SK-N-SH (cell line): ENCODE measurements at regions not wholly inside any gene's neighbourhood (a gene's known extent, or its start where the extent isn't known, plus 50 kb on each side); places are given as distances from the start of the nearest gene placed in this dataset.

Source experiments
- CTCF ChIA-PET: fragments of 300-600, 350-600 bp; formaldehyde crosslinking; extraction: SDS; loops from one replicate; lab custom pipeline; 2021; lab: Yijun Ruan, JAX
- POLR2A ChIA-PET: fragments of 350-600 bp; sonication (Branson Sonifier 250); formaldehyde crosslinking; extraction: SDS; loops from one replicate; lab custom pipeline; 2020; ENCODE audit warnings: antibody characterized with exemption, inconsistent platforms; lab: Yijun Ruan, JAX
- DNase-seq: peaks from one replicate; pipeline ENCODE4 v3.0.0; 2012
- H2AFZ ChIP-seq: fragments of 200-600 bp; sonication (generic); 2 replicates; pipeline ENCODE4 v1.8.1; 2016; ENCODE audit warnings: antibody characterized with exemption, mild to moderate bottlenecking, low read depth
- H3F3A ChIP-seq: fragments of 200-600 bp; sonication (generic); replicated peaks from 2 replicates; pipeline ENCODE3; 2016; ENCODE audit warnings: antibody characterized with exemption, mild to moderate bottlenecking; ENCODE audit not compliant: insufficient read depth
- H3K27ac ChIP-seq, 2 experiments: fragments of 200-500 bp in 1 of 2; fragments of 200-600 bp in 1 of 2; sonication (Bioruptor generic) in 1 of 2; sonication (generic), shearing (Covaris generic) in 1 of 2; 2 replicates each; pipeline versions ENCODE4 v1.5.1 to v1.6.1; 2014 to 2016; ENCODE audit warnings: low read depth in 2 of 2, inconsistent platforms in 1 of 2, low read length in 1 of 2, mild to moderate bottlenecking in 1 of 2, mixed read lengths in 1 of 2
- H3K27me3 ChIP-seq: fragments of 200-600 bp; sonication (generic), shearing (Covaris generic); 2 replicates; pipeline ENCODE4 v1.6.1; 2016; ENCODE audit warnings: mixed run types; ENCODE audit not compliant: insufficient read depth
- H3K36me3 ChIP-seq, 2 experiments: fragments of 200-500 bp in 1 of 2; fragments of 200-600 bp in 1 of 2; sonication (Bioruptor generic) in 1 of 2; sonication (generic) in 1 of 2; replicated peaks in 1 of 2; 2 replicates each; pipeline versions ENCODE3 to v1.5.1; 2014 to 2016; ENCODE audit warnings: low read length in 1 of 2, mild to moderate bottlenecking in 1 of 2; ENCODE audit not compliant: insufficient read depth in 2 of 2, control insufficient read depth in 1 of 2
- H3K4me1 ChIP-seq, 2 experiments: fragments of 200-500 bp in 1 of 2; fragments of 200-600 bp in 1 of 2; sonication (Bioruptor generic) in 1 of 2; sonication (generic), shearing (Covaris generic) in 1 of 2; 2 replicates each; pipeline versions ENCODE4 v1.5.1 to v1.6.1; 2014 to 2016; ENCODE audit warnings: low read depth in 1 of 2, low read length in 1 of 2, mixed run types in 1 of 2; ENCODE audit not compliant: insufficient read depth in 2 of 2, control insufficient read depth in 1 of 2
- H3K4me2 ChIP-seq: fragments of 200-600 bp; sonication (generic), shearing (Covaris generic); 2 replicates; pipeline ENCODE4 v1.6.1; 2017; ENCODE audit warnings: mixed run types
- H3K4me3 ChIP-seq, 2 experiments: fragments of 200-500 bp in 1 of 2; fragments of 200-600 bp in 1 of 2; sonication (Bioruptor generic) in 1 of 2; sonication (generic), shearing (Covaris generic) in 1 of 2; 2 replicates each; pipeline versions ENCODE4 v1.5.1 to v1.8.1; 2014 to 2016; ENCODE audit warnings: low read depth in 2 of 2, inconsistent platforms in 1 of 2, low read length in 1 of 2, mild to moderate bottlenecking in 1 of 2, mixed read lengths in 1 of 2, moderate library complexity in 1 of 2
- H3K79me2 ChIP-seq: fragments of 200-600 bp; sonication (generic); 2 replicates; pipeline ENCODE4 v1.8.1; 2017; ENCODE audit warnings: mild to moderate bottlenecking; ENCODE audit not compliant: insufficient read depth
- H3K9ac ChIP-seq: fragments of 200-600 bp; sonication (generic); 2 replicates; pipeline ENCODE4 v1.6.1; 2017; ENCODE audit warnings: mixed run types
- H3K9me2 ChIP-seq: fragments of 200-600 bp; sonication (generic); 2 replicates; pipeline ENCODE4 v1.6.1; 2017; ENCODE audit warnings: mixed run types
- H3K9me3 ChIP-seq: fragments of 200-600 bp; sonication (generic); 2 replicates; pipeline ENCODE4 v1.6.1; 2017; ENCODE audit warnings: mixed run types, mild to moderate bottlenecking, moderate library complexity
- H4K20me1 ChIP-seq: fragments of 200-600 bp; sonication (generic); 2 replicates; pipeline ENCODE4 v1.6.1; 2017; ENCODE audit warnings: mild to moderate bottlenecking, mixed run types; ENCODE audit not compliant: insufficient read depth
- EZH2phosphoT487 ChIP-seq: fragments of 200-600 bp; sonication (generic); IDR thresholded peaks from 2 replicates; pipeline ENCODE4 v1.6.1; 2017; ENCODE audit warnings: low read depth, mixed run types, mild to moderate bottlenecking, antibody characterized with exemption, moderate library complexity, borderline replicate concordance
- GATA2 ChIP-seq: sonication (generic); formaldehyde crosslinking; IDR thresholded peaks from 2 replicates; pipeline ENCODE4 v1.5.0; 2020; ENCODE audit warnings: mild to moderate bottlenecking, missing genetic modification reagents
- MEF2A ChIP-seq: IDR thresholded peaks from 2 replicates; pipeline ENCODE4 v1.4.0; 2012; ENCODE audit warnings: low read depth, borderline replicate concordance
- NFIC ChIP-seq: IDR thresholded peaks from 2 replicates; pipeline ENCODE4 v1.4.0; 2012; ENCODE audit warnings: borderline replicate concordance
- NRF1 ChIP-seq: IDR thresholded peaks from 2 replicates; pipeline ENCODE4 v1.6.1; 2012; ENCODE audit warnings: low read depth, mild to moderate bottlenecking, low read length
- POLR2AphosphoS5 ChIP-seq: IDR thresholded peaks from 2 replicates; pipeline ENCODE4 v1.6.1; 2012; ENCODE audit warnings: low read depth, low read length
- RAD21 ChIP-seq: IDR thresholded peaks from 2 replicates; pipeline ENCODE4 v1.6.1; 2012; ENCODE audit warnings: mild to moderate bottlenecking, low read length
- RCOR1 ChIP-seq: fragments of 150-350 bp; IDR thresholded peaks from 2 replicates; pipeline ENCODE4 v1.6.1; 2017; ENCODE audit warnings: antibody characterized with exemption, low read length
- REST ChIP-seq: IDR thresholded peaks from 2 replicates; pipeline ENCODE4 v1.6.1; 2012; ENCODE audit warnings: mild to moderate bottlenecking, low read depth, low read length, moderate library complexity
- RXRA ChIP-seq: IDR thresholded peaks from 2 replicates; pipeline ENCODE4 v1.4.0; 2012; ENCODE audit warnings: low read depth, mild to moderate bottlenecking, borderline replicate concordance
- SIN3A ChIP-seq: IDR thresholded peaks from 2 replicates; pipeline ENCODE4 v1.6.1; 2012; ENCODE audit warnings: low read depth, mild to moderate bottlenecking, low read length, moderate library complexity, borderline replicate concordance
- SMC3 ChIP-seq: IDR thresholded peaks from 2 replicates; pipeline ENCODE4 v1.6.1; 2012; ENCODE audit warnings: low read depth, low read length, improper control_type of control experiment
- TCF12 ChIP-seq: IDR thresholded peaks from 2 replicates; pipeline ENCODE4 v1.4.0; 2012
- TEAD4 ChIP-seq: IDR thresholded peaks from 2 replicates; pipeline ENCODE4 v1.4.0; 2012; ENCODE audit warnings: mild to moderate bottlenecking, borderline replicate concordance; ENCODE audit not compliant: insufficient read depth
- USF1 ChIP-seq: IDR thresholded peaks from 2 replicates; pipeline ENCODE4 v1.4.0; 2012; ENCODE audit warnings: low read depth, borderline replicate concordance
- YY1 ChIP-seq: IDR thresholded peaks from 2 replicates; pipeline ENCODE4 v1.4.0; 2012; ENCODE audit warnings: low read depth, mild to moderate bottlenecking
- WGBS: methylation state at CpG from one replicate; pipeline ENCODE4 v1.1.6; 2017; ENCODE audit warnings: low lambda C conversion rate; 5-methylcytosine and 5-hydroxymethylcytosine counted together
- TF ChIP-seq, protein P1 (sequence below): IDR thresholded peaks from 2 replicates; pipeline ENCODE4; 2012
- TF ChIP-seq, protein P2 (sequence below): fragments of 150-350 bp; IDR thresholded peaks from 2 replicates; pipeline ENCODE4 v1.6.1; 2017; ENCODE audit warnings: antibody characterized with exemption, low read length, low read depth, borderline replicate concordance

- TF ChIP-seq, protein P1, sequence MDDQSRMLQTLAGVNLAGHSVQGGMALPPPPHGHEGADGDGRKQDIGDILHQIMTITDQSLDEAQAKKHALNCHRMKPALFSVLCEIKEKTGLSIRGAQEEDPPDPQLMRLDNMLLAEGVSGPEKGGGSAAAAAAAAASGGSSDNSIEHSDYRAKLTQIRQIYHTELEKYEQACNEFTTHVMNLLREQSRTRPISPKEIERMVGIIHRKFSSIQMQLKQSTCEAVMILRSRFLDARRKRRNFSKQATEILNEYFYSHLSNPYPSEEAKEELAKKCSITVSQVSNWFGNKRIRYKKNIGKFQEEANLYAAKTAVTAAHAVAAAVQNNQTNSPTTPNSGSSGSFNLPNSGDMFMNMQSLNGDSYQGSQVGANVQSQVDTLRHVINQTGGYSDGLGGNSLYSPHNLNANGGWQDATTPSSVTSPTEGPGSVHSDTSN = no peak
- TF ChIP-seq RCOR1 (no peak), NRF1 (no peak), RAD21 (no peak), GATA2 (no peak), USF1 (no peak), POLR2AphosphoS5 (no peak)
Measured at GRCh38 chr18:71336576-71337210, 1047.8 kb downstream of the SOCS6 start (continued).

GRCh38 chr18:71329563-71329962, 1040.7 kb downstream of the SOCS6 start:
- no peaks in the 10 kb centered on the region for H3F3A ChIP-seq
- no peaks in the 10 kb centered on the region for H4K20me1 ChIP-seq
- no peak overlapping the region for H3K4me2 ChIP-seq
- no peak for DNase-seq
- no peaks in the 10 kb centered on the region for H3K4me1 ChIP-seq
- ChIA-PET CTCF (no interaction called here), POLR2A (no interaction called here)
- H3K27me3 ChIP-seq = no peaks in the 10 kb centered on the region
- no peak overlapping the region for H3K4me3 ChIP-seq
- no peaks in the 10 kb centered on the region for H3K36me3 ChIP-seq
- H2AFZ ChIP-seq = no peak overlapping the region
- 74% methylated on average over 2 of the region's 2 CpGs for WGBS
- H3K9me2 ChIP-seq = no peaks in the 10 kb centered on the region
- TF ChIP-seq RAD21 = no peak
- no peak for TF ChIP-seq SMC3
- TF ChIP-seq SIN3A = no peak
- no peak for TF ChIP-seq NFIC
- TF ChIP-seq POLR2AphosphoS5 = no peak
- TF ChIP-seq YY1 = no peak
- TF ChIP-seq TEAD4 = no peak
- TF ChIP-seq USF1 = no peak
- no peak for TF ChIP-seq EZH2phosphoT487
- TF ChIP-seq REST = no peak
- TF ChIP-seq, protein P1 = no peak
- TF ChIP-seq TCF12 = no peak
- TF ChIP-seq, protein P2, sequence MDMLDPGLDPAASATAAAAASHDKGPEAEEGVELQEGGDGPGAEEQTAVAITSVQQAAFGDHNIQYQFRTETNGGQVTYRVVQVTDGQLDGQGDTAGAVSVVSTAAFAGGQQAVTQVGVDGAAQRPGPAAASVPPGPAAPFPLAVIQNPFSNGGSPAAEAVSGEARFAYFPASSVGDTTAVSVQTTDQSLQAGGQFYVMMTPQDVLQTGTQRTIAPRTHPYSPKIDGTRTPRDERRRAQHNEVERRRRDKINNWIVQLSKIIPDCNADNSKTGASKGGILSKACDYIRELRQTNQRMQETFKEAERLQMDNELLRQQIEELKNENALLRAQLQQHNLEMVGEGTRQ = no peak
- no peak for TF ChIP-seq RXRA
- TF ChIP-seq MEF2A = no peak
- TF ChIP-seq RCOR1 = no peak
- H3K9me3 ChIP-seq = no peaks in the 10 kb centered on the region
- H3K9ac ChIP-seq = no peak overlapping the region
- H3K79me2 ChIP-seq = no peaks in the 10 kb centered on the region
- H3K27ac ChIP-seq = no peak overlapping the region
